HCT116 (cell line): ENCODE measurements at regions not wholly inside any gene's neighbourhood (a gene's known extent, or its start where the extent isn't known, plus 50 kb on each side); places are given as distances from the start of the nearest gene placed in this dataset.

Source experiments
- ATAC-seq: fragments of 200-7000 bp; cut with Tn5 transposase; 2 replicates; pipeline ENCODE4 v1.9.1; 2020; ENCODE audit warnings: mild to moderate bottlenecking, moderate library complexity
- BruUV-seq: library from RNA; stranded (reverse); fragments of 400-500 nt; replicated peaks from 2 replicates; lab custom pipeline; 2021; lab: Mats Ljungman, UMichigan
- CTCF ChIA-PET: fragments of 300-600 bp; sonication (Branson Sonifier 250); formaldehyde crosslinking; loops from one replicate; lab custom pipeline; 2021; ENCODE audit warnings: antibody characterized with exemption; lab: Charles Lee
- POLR2A ChIA-PET: fragments of 300-600, 350-600 bp; sonication (Branson Sonifier 250); formaldehyde crosslinking; loops from one replicate; lab custom pipeline; 2021; ENCODE audit warnings: antibody characterized with exemption; lab: Charles Lee
- RAD21 ChIA-PET, 2 experiments: fragments of 300-600 bp; sonication (Branson Sonifier 250); formaldehyde crosslinking; loops; one replicate each; lab custom pipeline; 2023; ENCODE audit warnings: low total read pairs in 2 of 2; ENCODE audit not compliant: uncharacterized antibody in 2 of 2, unreplicated experiment in 2 of 2, low non-redundant PET in 1 of 2; lab: Charles Lee
- DNase-seq: peaks from one replicate; pipeline ENCODE4 v3.0.0-alpha.2; 2010; ENCODE audit warnings: low read depth, low spot score
- H2AFZ ChIP-seq: fragments of 200-600 bp; shearing (Covaris generic), sonication (generic); 2 replicates; pipeline ENCODE4 v1.6.1; 2017; ENCODE audit warnings: low read depth, mixed run types, mixed read lengths, antibody characterized with exemption, low read length; ENCODE audit not compliant: poor library complexity, severe bottlenecking
- H3K27ac ChIP-seq: 2 replicates; pipeline ENCODE4 v1.5.1; 2012; ENCODE audit warnings: low read depth, low read length
- H3K27me3 ChIP-seq: fragments of 200-600 bp; sonication (generic); 2 replicates; pipeline ENCODE4 v1.6.1; 2016; ENCODE audit warnings: mixed run types, low read length, mixed read lengths; ENCODE audit not compliant: insufficient read depth
- H3K36me3 ChIP-seq, 2 experiments: fragments of 200-500 bp in 1 of 2; fragments of 200-600 bp in 1 of 2; sonication (Bioruptor generic) in 1 of 2; sonication (generic) in 1 of 2; 2 replicates each; pipeline versions ENCODE4 v1.5.1 to v1.6.1; 2014 to 2016; ENCODE audit warnings: low read length in 2 of 2, inconsistent platforms in 1 of 2, mixed read lengths in 1 of 2, mixed run types in 1 of 2; ENCODE audit not compliant: insufficient read depth in 2 of 2, control insufficient read depth in 1 of 2
- H3K4me1 ChIP-seq, 2 experiments: fragments of 200-600 bp in 1 of 2; sonication (generic) in 1 of 2; 2 replicates each; pipeline versions ENCODE4 v1.5.1 to v1.6.1; 2012 to 2017; ENCODE audit warnings: low read length in 2 of 2, inconsistent platforms in 1 of 2, mild to moderate bottlenecking in 1 of 2, mixed read lengths in 1 of 2, mixed run types in 1 of 2, moderate library complexity in 1 of 2; ENCODE audit not compliant: insufficient read depth in 2 of 2, control insufficient read depth in 1 of 2
- H3K4me2 ChIP-seq: fragments of 200-600 bp; sonication (generic); 2 replicates; pipeline ENCODE4 v1.6.1; 2017; ENCODE audit warnings: mixed run types, low read length, mixed read lengths
- H3K4me3 ChIP-seq, 2 experiments: fragments of 200-600 bp in 1 of 2; sonication (generic) in 1 of 2; replicated peaks in 1 of 2; 2 replicates each; pipeline ENCODE4 v1.5.1; 2011 to 2016; ENCODE audit warnings: low read length in 2 of 2, control low read depth in 1 of 2, low read depth in 1 of 2, mild to moderate bottlenecking in 1 of 2, mixed read lengths in 1 of 2, mixed run types in 1 of 2
- H3K79me2 ChIP-seq: fragments of 200-600 bp; sonication (generic); 2 replicates; pipeline ENCODE4 v1.6.1; 2017; ENCODE audit warnings: mild to moderate bottlenecking, mixed run types, low read length, moderate library complexity, mixed read lengths; ENCODE audit not compliant: insufficient read depth
- H3K9ac ChIP-seq: fragments of 200-600 bp; sonication (generic); 2 replicates; pipeline ENCODE4 v1.6.1; 2016; ENCODE audit warnings: low read length, mixed read lengths
- H3K9me2 ChIP-seq: fragments of 200-600 bp; sonication (generic), shearing (Covaris generic); 2 replicates; pipeline ENCODE4 v1.6.1; 2017; ENCODE audit warnings: mixed run types, mild to moderate bottlenecking, moderate library complexity; ENCODE audit not compliant: insufficient read depth
- H3K9me3 ChIP-seq, 2 experiments: fragments of 200-500 bp in 1 of 2; fragments of 200-600 bp in 1 of 2; sonication (Bioruptor generic) in 1 of 2; sonication (generic) in 1 of 2; 2 replicates each; pipeline ENCODE4 v1.6.1; 2014 to 2017; ENCODE audit warnings: low read length in 2 of 2, mixed read lengths in 2 of 2, inconsistent platforms in 1 of 2, low read depth in 1 of 2, mild to moderate bottlenecking in 1 of 2, mixed run types in 1 of 2, moderate library complexity in 1 of 2; ENCODE audit not compliant: control insufficient read depth in 1 of 2, insufficient read depth in 1 of 2
- H4K20me1 ChIP-seq: fragments of 200-600 bp; sonication (generic), shearing (Covaris generic); 2 replicates; pipeline ENCODE4 v1.6.1; 2017; ENCODE audit warnings: mixed run types, mild to moderate bottlenecking, moderate library complexity; ENCODE audit not compliant: insufficient read depth
- ATF3 ChIP-seq: IDR thresholded peaks from 2 replicates; pipeline ENCODE4 v1.6.1; 2012
- CBX3 ChIP-seq: IDR thresholded peaks from 2 replicates; pipeline ENCODE4 v1.6.1; 2012; ENCODE audit warnings: low read depth
- CTCF ChIP-seq, 3 experiments: fragments of 200-600 bp in 1 of 3; sonication (generic) in 1 of 3; IDR thresholded peaks in 2 of 3; conservative IDR thresholded peaks in 1 of 3; 2 replicates each; pipeline ENCODE4 v1.5.1; 2012 to 2017; ENCODE audit warnings: low read depth in 2 of 3, low read length in 2 of 3, antibody characterized with exemption in 1 of 3, borderline replicate concordance in 1 of 3, control low read depth in 1 of 3, mild to moderate bottlenecking in 1 of 3, mixed read lengths in 1 of 3, mixed run types in 1 of 3, moderate library complexity in 1 of 3; ENCODE audit not compliant: insufficient read depth in 1 of 3
- EGR1 ChIP-seq: IDR thresholded peaks from 2 replicates; pipeline ENCODE4 v1.6.1; 2012; ENCODE audit warnings: low read depth
- FOSL1 ChIP-seq: IDR thresholded peaks from 2 replicates; pipeline ENCODE4 v1.6.1; 2012; ENCODE audit warnings: low read depth
- POLR2A ChIP-seq: IDR thresholded peaks from 2 replicates; pipeline ENCODE4 v1.7.0; 2011; ENCODE audit warnings: borderline replicate concordance; ENCODE audit not compliant: insufficient read depth, insufficient read length; ENCODE audit errors: extremely low read depth
- RAD21 ChIP-seq: IDR thresholded peaks from 2 replicates; pipeline ENCODE4 v1.6.1; 2012; ENCODE audit warnings: low read depth, mild to moderate bottlenecking
- REST ChIP-seq: IDR thresholded peaks from 2 replicates; pipeline ENCODE4 v1.6.1; 2012; ENCODE audit warnings: low read depth
- SIN3A ChIP-seq: IDR thresholded peaks from 2 replicates; pipeline ENCODE4 v1.6.1; 2012; ENCODE audit warnings: low read depth
- SP1 ChIP-seq: IDR thresholded peaks from 2 replicates; pipeline ENCODE4 v1.6.1; 2012; ENCODE audit warnings: low read depth
- TCF7L2 ChIP-seq: IDR thresholded peaks from 2 replicates; pipeline ENCODE4 v1.7.0; 2011; ENCODE audit warnings: borderline replicate concordance, inconsistent platforms; ENCODE audit not compliant: insufficient read depth, insufficient read length; ENCODE audit errors: extremely low read depth
- ZFX ChIP-seq: fragments of 450-650 bp; IDR thresholded peaks from 2 replicates; pipeline ENCODE4 v1.6.1; 2017
- intact Hi-C: fragments of 100-400 bp; cut with micrococcal nuclease; formaldehyde crosslinking; loops from 2 replicates; pipeline ENCODE4 v1.10.0; 2022

- no peak for TF ChIP-seq ATF3
- TF ChIP-seq CTCF (IDR thresholded peaks at IDR 0.05 in 2 of 3, conservative IDR thresholded peaks at IDR 0.05 in 1 of 3; ENCODE audit: borderline replicate concordance in 1 of 3, insufficient read depth in 1 of 3, low read depth in 2 of 3, low read length in 2 of 3): no peak
- TF ChIP-seq SIN3A: no peak
- no peak for TF ChIP-seq CBX3
- TF ChIP-seq EGR1: no peak
- TF ChIP-seq SP1: no peak
- no peak for TF ChIP-seq RAD21
- TF ChIP-seq TCF7L2: no peak
- no peak for TF ChIP-seq REST
- TF ChIP-seq ZFX: no peak
- TF ChIP-seq POLR2A: no peak
- no peak for TF ChIP-seq FOSL1
- CTCF ChIA-PET: no interaction called here
Observed at GRCh38 chr2:201966691-201967438, 66.8 kb upstream of the FZD7 start.

More at GRCh38 chr2:201966691-201967438, 66.8 kb upstream of the FZD7 start:
- H3K9me2 ChIP-seq: no peaks in the 10 kb centered on the region
- no peaks in the 10 kb centered on the region for H3K4me1 ChIP-seq
- no peaks in the 10 kb centered on the region for H3K36me3 ChIP-seq
- ATAC-seq (no peak), DNase-seq (no peak)
- no TSS peak for BruUV-seq
- H3K27me3 ChIP-seq: no peaks in the 10 kb centered on the region
- no peak overlapping the region for H3K9ac ChIP-seq
- H4K20me1 ChIP-seq: no peaks in the 10 kb centered on the region
- intact Hi-C loops: no loop called here
- H3K9me3 ChIP-seq: no peaks in the 10 kb centered on the region
- H3K27ac ChIP-seq: no peak overlapping the region
- ChIA-PET POLR2A (no interaction called here), RAD21 (no interaction called here)
- no peak overlapping the region for H3K4me3 ChIP-seq
- H3K4me2 ChIP-seq: no peak overlapping the region
- H2AFZ ChIP-seq: no peak overlapping the region
- no peaks in the 10 kb centered on the region for H3K79me2 ChIP-seq
